Neural crest cell (in vitro differentiated cells): ENCODE measurements at regions not wholly inside any gene's neighbourhood (a gene's known extent, or its start where the extent isn't known, plus 50 kb on each side); places are given as distances from the start of the nearest gene placed in this dataset.

Source experiments
- DNase-seq: peaks from one replicate; pipeline ENCODE4 v3.0.0; 2021; ENCODE audit warnings: low read depth, mixed read lengths, low spot score
- H3K27ac Mint-ChIP-seq: one replicate; pipeline ENCODE4 v1.8.0; 2021; ENCODE audit warnings: mild to moderate bottlenecking, mixed read lengths; ENCODE audit not compliant: unreplicated experiment
- H3K27me3 Mint-ChIP-seq: 2 replicates; pipeline ENCODE4 v1.8.0; 2021; ENCODE audit warnings: low read depth, mild to moderate bottlenecking, mixed read lengths
- H3K36me3 Mint-ChIP-seq: 2 replicates; pipeline ENCODE4 v1.8.0; 2021; ENCODE audit warnings: low read depth, mild to moderate bottlenecking, mixed read lengths
- H3K4me1 Mint-ChIP-seq: 2 replicates; pipeline ENCODE4 v1.8.0; 2021; ENCODE audit warnings: mixed read lengths
- H3K4me3 Mint-ChIP-seq: one replicate; pipeline ENCODE4 v1.8.0; 2021; ENCODE audit warnings: mild to moderate bottlenecking, mixed read lengths
- H3K9me3 Mint-ChIP-seq: 2 replicates; pipeline ENCODE4 v1.8.0; 2021; ENCODE audit warnings: mixed read lengths
- TF ChIP-seq, protein P1 (sequence below): fragments of 200-600 bp; sonication (generic); conservative IDR thresholded peaks from 2 replicates; pipeline ENCODE4 v1.5.0; 2021; ENCODE audit warnings: antibody characterized with exemption, mild to moderate bottlenecking

DNA sequence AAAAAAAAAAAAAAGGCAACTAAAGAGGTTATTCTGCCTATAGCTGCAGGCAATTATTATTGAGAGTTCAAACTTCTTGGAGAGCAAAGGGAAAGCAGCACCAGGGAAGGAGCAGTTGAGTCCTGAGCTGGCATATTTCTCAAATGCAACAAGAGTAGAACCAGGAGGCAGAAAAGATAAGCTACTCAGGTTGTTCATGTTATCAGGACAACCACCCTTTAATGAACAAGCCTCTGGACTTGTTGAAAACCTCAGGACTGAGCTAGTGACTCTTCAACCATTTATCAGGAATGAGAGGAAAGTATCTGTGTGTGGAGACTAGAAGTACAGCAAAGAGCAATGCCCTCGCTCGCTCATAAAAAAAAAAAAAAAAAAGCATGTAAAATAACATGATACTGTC, 183.0 kb downstream of the KCTD12 start:
- H3K36me3 Mint-ChIP-seq: no peaks in the 10 kb centered on the region
- DNase-seq: no peak
- TF ChIP-seq, protein P1, sequence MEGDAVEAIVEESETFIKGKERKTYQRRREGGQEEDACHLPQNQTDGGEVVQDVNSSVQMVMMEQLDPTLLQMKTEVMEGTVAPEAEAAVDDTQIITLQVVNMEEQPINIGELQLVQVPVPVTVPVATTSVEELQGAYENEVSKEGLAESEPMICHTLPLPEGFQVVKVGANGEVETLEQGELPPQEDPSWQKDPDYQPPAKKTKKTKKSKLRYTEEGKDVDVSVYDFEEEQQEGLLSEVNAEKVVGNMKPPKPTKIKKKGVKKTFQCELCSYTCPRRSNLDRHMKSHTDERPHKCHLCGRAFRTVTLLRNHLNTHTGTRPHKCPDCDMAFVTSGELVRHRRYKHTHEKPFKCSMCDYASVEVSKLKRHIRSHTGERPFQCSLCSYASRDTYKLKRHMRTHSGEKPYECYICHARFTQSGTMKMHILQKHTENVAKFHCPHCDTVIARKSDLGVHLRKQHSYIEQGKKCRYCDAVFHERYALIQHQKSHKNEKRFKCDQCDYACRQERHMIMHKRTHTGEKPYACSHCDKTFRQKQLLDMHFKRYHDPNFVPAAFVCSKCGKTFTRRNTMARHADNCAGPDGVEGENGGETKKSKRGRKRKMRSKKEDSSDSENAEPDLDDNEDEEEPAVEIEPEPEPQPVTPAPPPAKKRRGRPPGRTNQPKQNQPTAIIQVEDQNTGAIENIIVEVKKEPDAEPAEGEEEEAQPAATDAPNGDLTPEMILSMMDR: no peak
- no peaks in the 10 kb centered on the region for H3K4me1 Mint-ChIP-seq
- H3K27me3 Mint-ChIP-seq: no peaks in the 10 kb centered on the region
- H3K27ac Mint-ChIP-seq: no peak overlapping the region
- no peaks in the 10 kb centered on the region for H3K9me3 Mint-ChIP-seq
- H3K4me3 Mint-ChIP-seq: no peak overlapping the region

DNA sequence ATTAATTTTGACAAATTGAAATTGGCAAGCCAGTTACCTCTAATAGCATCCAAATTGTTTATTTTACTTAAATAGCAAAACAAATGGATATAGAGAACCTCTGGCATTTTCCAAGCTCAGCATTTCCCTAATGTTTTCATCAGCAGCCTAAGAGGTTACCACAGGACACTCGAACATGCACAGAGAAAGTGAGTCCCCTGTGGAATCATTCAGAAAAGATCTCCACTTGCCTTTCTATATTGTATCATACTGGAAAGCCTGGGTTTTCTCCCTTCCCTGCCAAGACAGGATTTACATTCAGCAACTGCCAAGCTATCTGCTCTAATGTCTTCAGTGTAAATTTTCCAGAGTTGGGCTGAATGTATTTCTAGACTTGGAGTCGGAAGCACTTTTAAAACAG, 188.9 kb downstream of the KCTD12 start:
- TF ChIP-seq, protein P1: no peak
- H3K27ac Mint-ChIP-seq: no peak overlapping the region
- H3K4me1 Mint-ChIP-seq: peaks cover 13% of the 10 kb centered on the region
- no peak for DNase-seq
- H3K9me3 Mint-ChIP-seq: peaks cover 4% of the 10 kb centered on the region
- H3K4me3 Mint-ChIP-seq: no peak overlapping the region
- H3K36me3 Mint-ChIP-seq: no peaks in the 10 kb centered on the region
- no peaks in the 10 kb centered on the region for H3K27me3 Mint-ChIP-seq

DNA sequence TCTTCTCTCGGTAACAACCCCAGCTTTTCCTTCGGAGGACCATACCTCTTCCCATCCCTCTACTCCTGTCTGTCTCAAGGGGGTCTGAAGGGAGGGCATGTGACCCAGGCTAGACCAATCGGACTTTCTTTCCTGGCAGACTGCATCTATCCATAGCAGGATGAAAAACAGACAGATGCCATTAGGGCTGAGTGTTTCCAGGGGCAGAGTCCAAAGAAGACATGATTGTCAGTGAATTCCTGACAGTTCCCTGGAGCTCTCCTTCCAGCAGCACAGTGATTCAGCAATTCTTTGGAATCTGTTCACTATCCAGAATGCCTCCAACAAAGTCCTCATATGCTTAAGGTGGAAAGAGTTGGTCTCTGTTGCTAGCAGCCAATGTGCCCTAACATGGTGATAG, 189.8 kb downstream of the KCTD12 start:
- TF ChIP-seq, protein P1: no peak
- no peak overlapping the region for H3K4me3 Mint-ChIP-seq
- H3K36me3 Mint-ChIP-seq: no peaks in the 10 kb centered on the region
- H3K4me1 Mint-ChIP-seq: peaks cover 14% of the 10 kb centered on the region
- H3K27ac Mint-ChIP-seq: no peak overlapping the region
- no peaks in the 10 kb centered on the region for H3K27me3 Mint-ChIP-seq
- H3K9me3 Mint-ChIP-seq: peaks cover 4% of the 10 kb centered on the region
- no peak for DNase-seq

DNA sequence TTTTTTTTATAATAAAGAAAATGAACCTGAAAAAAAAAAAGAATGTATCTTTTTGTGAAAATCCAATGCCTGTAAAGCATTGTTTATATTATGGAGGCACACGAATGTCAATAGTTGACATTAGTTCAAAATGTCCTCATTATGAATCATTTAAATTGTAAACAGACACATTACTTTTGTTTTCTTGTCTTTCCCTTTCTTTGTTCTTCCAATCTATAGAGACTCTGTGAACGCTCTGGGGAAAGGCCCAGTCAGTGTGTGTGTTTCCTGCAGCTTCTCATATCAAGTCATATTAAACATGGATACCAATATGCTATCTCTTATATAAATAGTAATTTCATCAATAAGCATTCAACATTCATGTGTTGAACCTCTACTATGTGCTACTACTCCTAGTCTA, 193.1 kb downstream of the KCTD12 start:
- no peaks in the 10 kb centered on the region for H3K36me3 Mint-ChIP-seq
- no peak overlapping the region for H3K4me3 Mint-ChIP-seq
- H3K9me3 Mint-ChIP-seq: peaks cover 10% of the 10 kb centered on the region
- H3K27ac Mint-ChIP-seq: no peak overlapping the region
- DNase-seq: no peak
- TF ChIP-seq, protein P1: no peak
- peaks cover 17% of the 10 kb centered on the region for H3K4me1 Mint-ChIP-seq
- H3K27me3 Mint-ChIP-seq: no peaks in the 10 kb centered on the region

DNA sequence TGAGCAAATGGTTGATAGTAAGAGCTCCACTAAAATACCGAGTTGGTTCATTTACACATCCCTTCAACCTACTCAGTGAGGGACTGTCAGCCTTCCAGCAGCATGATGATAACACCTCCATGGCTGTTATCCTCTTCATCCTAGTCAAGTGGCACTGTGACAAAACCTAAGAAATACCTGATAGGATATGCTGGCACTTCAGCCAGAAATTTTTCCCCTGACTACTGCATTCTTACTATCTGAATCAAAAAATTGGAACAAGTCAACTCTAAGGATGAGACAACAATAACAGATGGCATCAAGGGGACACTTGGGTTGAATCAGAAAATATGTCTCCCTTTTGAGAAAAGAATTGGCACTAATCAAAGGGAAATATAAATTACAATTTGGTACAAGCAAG, 193.9 kb downstream of the KCTD12 start:
- no peaks in the 10 kb centered on the region for H3K27me3 Mint-ChIP-seq
- peaks cover 10% of the 10 kb centered on the region for H3K9me3 Mint-ChIP-seq
- TF ChIP-seq, protein P1: no peak
- DNase-seq: no peak
- no peak overlapping the region for H3K4me3 Mint-ChIP-seq
- H3K36me3 Mint-ChIP-seq: no peaks in the 10 kb centered on the region
- peaks cover 17% of the 10 kb centered on the region for H3K4me1 Mint-ChIP-seq
- H3K27ac Mint-ChIP-seq: no peak overlapping the region

DNA sequence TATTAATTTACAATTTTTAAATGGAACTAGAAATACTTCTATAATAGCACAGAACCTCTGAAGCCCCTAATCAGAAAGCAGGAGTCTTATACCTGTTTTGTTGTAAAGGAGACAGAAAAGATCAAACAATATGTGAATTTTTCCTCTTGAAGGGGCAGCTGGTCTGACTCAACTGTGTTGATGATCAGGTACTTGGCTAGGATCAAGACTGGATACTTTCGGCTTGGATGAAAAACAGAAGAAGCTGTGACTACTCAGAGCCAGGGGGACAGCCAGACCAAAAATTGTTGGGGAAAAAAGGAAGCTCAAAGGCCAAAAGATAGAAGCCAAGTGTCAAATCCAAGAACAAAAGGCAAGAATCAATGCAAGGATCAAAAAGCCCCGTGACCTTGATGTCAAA, 195.6 kb downstream of the KCTD12 start:
- peaks cover 6% of the 10 kb centered on the region for H3K9me3 Mint-ChIP-seq
- DNase-seq: no peak
- H3K36me3 Mint-ChIP-seq: no peaks in the 10 kb centered on the region
- H3K27ac Mint-ChIP-seq: no peak overlapping the region
- peaks cover 4% of the 10 kb centered on the region for H3K4me1 Mint-ChIP-seq
- H3K27me3 Mint-ChIP-seq: no peaks in the 10 kb centered on the region
- TF ChIP-seq, protein P1: no peak
- no peak overlapping the region for H3K4me3 Mint-ChIP-seq
